KMS-11 (cell line): ENCODE measurements at regions not wholly inside any gene's neighbourhood (a gene's known extent, or its start where the extent isn't known, plus 50 kb on each side); places are given as distances from the start of the nearest gene placed in this dataset.

Source experiments
- H2AFZ ChIP-seq: fragments of 200-600 bp; sonication (generic); 2 replicates; pipeline ENCODE4 v1.6.1; 2016; ENCODE audit warnings: antibody characterized with exemption, mixed run types, low read depth
- H3K27ac ChIP-seq: fragments of 200-600 bp; sonication (generic); 2 replicates; pipeline ENCODE4 v1.6.1; 2016; ENCODE audit warnings: mild to moderate bottlenecking, mixed run types
- H3K27me3 ChIP-seq: fragments of 200-600 bp; sonication (generic); 2 replicates; pipeline ENCODE4 v1.6.1; 2017; ENCODE audit warnings: mild to moderate bottlenecking, low read depth, mixed run types, moderate library complexity; ENCODE audit not compliant: insufficient read depth
- H3K36me3 ChIP-seq: fragments of 200-600 bp; sonication (generic); 2 replicates; pipeline ENCODE4 v1.6.1; 2017; ENCODE audit warnings: mild to moderate bottlenecking, mixed run types; ENCODE audit not compliant: insufficient read depth
- H3K4me1 ChIP-seq: fragments of 200-600 bp; sonication (generic); 2 replicates; pipeline ENCODE4 v1.6.1; 2016; ENCODE audit warnings: mild to moderate bottlenecking, low read depth, mixed run types; ENCODE audit not compliant: poor library complexity, severe bottlenecking
- H3K4me2 ChIP-seq: fragments of 200-600 bp; sonication (generic); 2 replicates; pipeline ENCODE4 v1.7.0; 2016; ENCODE audit warnings: mild to moderate bottlenecking, mixed run types
- H3K4me3 ChIP-seq: fragments of 200-600 bp; sonication (generic); IDR thresholded peaks from 2 replicates; pipeline ENCODE4 v1.6.1; 2017; ENCODE audit warnings: low read depth, low read length, mixed read lengths; ENCODE audit not compliant: insufficient read depth
- H3K79me2 ChIP-seq: fragments of 200-600 bp; sonication (generic); 2 replicates; pipeline ENCODE4 v1.6.1; 2016; ENCODE audit warnings: low read depth, mixed run types; ENCODE audit not compliant: insufficient read depth
- H3K9ac ChIP-seq: fragments of 200-600 bp; sonication (generic); 2 replicates; pipeline ENCODE4 v1.6.1; 2016; ENCODE audit warnings: mild to moderate bottlenecking, mixed run types
- H4K20me1 ChIP-seq: fragments of 200-600 bp; sonication (generic); 2 replicates; pipeline ENCODE4 v1.6.1; 2016; ENCODE audit warnings: mild to moderate bottlenecking, mixed run types; ENCODE audit not compliant: insufficient read depth
- CTCF ChIP-seq: fragments of 200-600 bp; sonication (generic); conservative IDR thresholded peaks from 2 replicates; pipeline ENCODE4 v1.6.1; 2017; ENCODE audit warnings: low read depth, mild to moderate bottlenecking, antibody characterized with exemption, low read length, moderate library complexity, mixed read lengths

GRCh38 chr4:14835288-14835687, 167.0 kb upstream of the CPEB2 start:
- H4K20me1 ChIP-seq: no peaks in the 10 kb centered on the region
- H3K79me2 ChIP-seq: no peaks in the 10 kb centered on the region
- no peak overlapping the region for H3K4me2 ChIP-seq
- H3K36me3 ChIP-seq: no peaks in the 10 kb centered on the region
- no peaks in the 10 kb centered on the region for H3K27me3 ChIP-seq
- H2AFZ ChIP-seq: no peak overlapping the region
- no peak overlapping the region for H3K27ac ChIP-seq
- no peak overlapping the region for H3K4me3 ChIP-seq
- TF ChIP-seq CTCF: no peak
- H3K9ac ChIP-seq: no peak overlapping the region
- no peaks in the 10 kb centered on the region for H3K4me1 ChIP-seq

- no peaks in the 10 kb centered on the region for H3K27me3 ChIP-seq
- H3K4me1 ChIP-seq: no peaks in the 10 kb centered on the region
- no peak for TF ChIP-seq CTCF
- H3K9ac ChIP-seq: no peak overlapping the region
- H3K79me2 ChIP-seq: no peaks in the 10 kb centered on the region
- no peak overlapping the region for H3K27ac ChIP-seq
- no peak overlapping the region for H3K4me3 ChIP-seq
- H2AFZ ChIP-seq: no peak overlapping the region
- H3K36me3 ChIP-seq: no peaks in the 10 kb centered on the region
- H3K4me2 ChIP-seq: no peak overlapping the region
- H4K20me1 ChIP-seq: no peaks in the 10 kb centered on the region
Observed at GRCh38 chr4:14835708-14836425, 166.4 kb upstream of the CPEB2 start.

- H3K27ac ChIP-seq: no peak overlapping the region
- no peaks in the 10 kb centered on the region for H4K20me1 ChIP-seq
- H3K27me3 ChIP-seq: no peaks in the 10 kb centered on the region
- no peaks in the 10 kb centered on the region for H3K4me1 ChIP-seq
- no peak overlapping the region for H3K4me2 ChIP-seq
- no peak overlapping the region for H3K4me3 ChIP-seq
- no peaks in the 10 kb centered on the region for H3K79me2 ChIP-seq
- no peak overlapping the region for H3K9ac ChIP-seq
- TF ChIP-seq CTCF: no peak
- H2AFZ ChIP-seq: no peak overlapping the region
- no peaks in the 10 kb centered on the region for H3K36me3 ChIP-seq
Observed at GRCh38 chr4:14837860-14838259, 164.4 kb upstream of the CPEB2 start.

- Histone ChIP-seq H3K9ac (no peak overlapping the region), H2AFZ (no peak overlapping the region), H3K27me3 (no peaks in the 10 kb centered on the region), H3K36me3 (no peaks in the 10 kb centered on the region), H3K4me1 (no peaks in the 10 kb centered on the region), H3K27ac (no peak overlapping the region), H4K20me1 (no peaks in the 10 kb centered on the region), H3K4me2 (no peak overlapping the region), H3K79me2 (no peaks in the 10 kb centered on the region), H3K4me3 (no peak overlapping the region)
- TF ChIP-seq CTCF: no peak
Observed at GRCh38 chr4:14841801-14842768, 160.2 kb upstream of the CPEB2 start.
